NCI-H2081 treated with DMSO at 0.1 percent for 48 hours (cell line): ENCODE measurements at regions not wholly inside any gene's neighbourhood (a gene's known extent, or its start where the extent isn't known, plus 50 kb on each side); places are given as distances from the start of the nearest gene placed in this dataset.

Source experiments
- DNase-seq: peaks from one replicate; lab custom pipeline; 2025; lab: John Stamatoyannopoulos, UW

DNA sequence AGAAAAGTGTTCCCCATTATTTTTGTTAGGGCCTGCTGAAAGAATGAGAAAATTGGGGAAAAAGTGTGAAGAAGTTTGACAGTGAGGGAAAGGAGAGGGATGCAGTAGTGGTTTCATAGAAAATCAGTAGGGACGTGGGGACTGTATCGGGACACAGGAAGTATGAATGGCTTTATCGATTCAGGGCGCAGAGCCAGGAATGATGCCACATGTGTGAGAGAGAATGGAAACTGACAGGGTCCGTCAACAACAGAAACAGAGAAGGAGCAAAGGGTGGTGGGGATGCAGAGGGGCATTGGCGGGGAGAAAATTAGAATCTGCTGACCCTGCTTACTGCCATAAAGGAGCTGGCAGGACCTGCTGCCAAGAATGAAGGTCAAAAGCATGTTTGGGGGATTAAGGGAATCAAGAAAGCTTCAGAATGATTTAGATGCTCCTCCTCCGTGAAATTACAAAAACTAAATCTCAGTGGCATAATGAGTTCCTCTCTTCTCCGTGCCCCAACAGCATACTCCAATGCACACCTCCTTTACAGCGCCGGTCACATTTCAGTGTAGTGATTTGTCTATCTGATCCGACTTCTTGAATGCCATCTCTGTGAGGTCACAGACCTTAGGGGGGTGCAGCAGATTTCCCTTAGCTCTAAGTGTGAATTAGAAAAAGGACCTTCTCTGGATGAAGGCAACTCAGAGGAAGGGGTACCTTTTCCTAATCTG is 92.6 kb downstream of the EMP1 start:
- DNase-seq: no peak

DNA sequence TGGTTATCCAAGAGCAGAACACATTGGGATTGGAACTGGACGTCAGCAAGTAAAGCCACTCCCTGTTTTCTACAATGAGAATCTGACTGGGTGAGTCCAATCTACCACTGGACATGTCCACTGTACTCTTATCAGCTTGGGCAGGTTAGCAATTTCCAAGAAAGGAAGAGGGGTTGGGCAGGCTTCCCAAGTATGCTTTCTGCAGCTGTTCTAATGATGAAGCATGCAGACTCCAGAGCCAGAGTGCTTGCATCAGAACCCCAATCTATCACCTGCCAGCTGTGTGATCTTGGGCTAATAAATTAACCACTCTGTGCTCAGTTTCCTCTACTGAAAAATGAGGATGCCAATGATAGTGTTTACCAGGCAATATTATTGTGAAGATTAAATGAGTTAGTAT is 92.0 kb downstream of the EMP1 start:
- no peak for DNase-seq

DNA sequence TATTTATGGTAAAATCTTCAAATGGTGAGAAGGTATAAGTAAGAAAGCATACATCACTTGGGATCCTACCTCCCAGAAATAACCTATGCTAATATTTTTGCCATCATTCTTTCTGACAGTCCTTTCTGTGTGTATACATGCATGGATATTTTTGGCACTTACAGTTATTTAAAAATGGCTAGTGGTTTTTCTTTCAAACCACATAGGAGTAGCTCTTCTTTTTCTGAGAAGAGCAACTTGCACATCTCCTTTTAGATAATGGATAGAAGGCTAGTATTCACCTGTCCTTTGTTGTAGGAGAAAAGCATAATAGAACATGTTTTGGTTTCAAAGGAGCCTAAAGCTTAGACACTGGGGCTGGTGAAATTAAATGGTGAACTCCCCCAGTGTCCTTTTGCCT is 87.3 kb downstream of the EMP1 start:
- no peak for DNase-seq

DNA sequence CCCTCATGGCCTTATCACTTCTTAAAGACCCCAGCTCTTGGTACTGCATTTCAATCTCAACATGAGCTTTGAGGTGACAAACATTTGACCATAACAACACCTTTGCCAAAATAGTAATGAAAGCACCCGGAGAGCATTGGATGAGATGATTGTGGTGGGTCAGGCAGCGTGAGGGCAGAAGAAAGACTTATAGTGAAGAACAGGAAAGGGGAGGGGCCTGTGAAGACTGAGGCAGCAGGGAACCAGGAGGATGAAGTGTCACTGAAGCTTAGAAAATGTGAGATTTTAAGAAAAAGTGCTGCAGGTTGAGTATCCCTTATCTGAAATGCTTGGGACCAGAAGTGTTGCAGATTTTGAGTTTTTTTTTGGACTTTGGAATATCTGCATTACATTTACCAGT is 86.3 kb downstream of the EMP1 start:
- DNase-seq: no peak

DNA sequence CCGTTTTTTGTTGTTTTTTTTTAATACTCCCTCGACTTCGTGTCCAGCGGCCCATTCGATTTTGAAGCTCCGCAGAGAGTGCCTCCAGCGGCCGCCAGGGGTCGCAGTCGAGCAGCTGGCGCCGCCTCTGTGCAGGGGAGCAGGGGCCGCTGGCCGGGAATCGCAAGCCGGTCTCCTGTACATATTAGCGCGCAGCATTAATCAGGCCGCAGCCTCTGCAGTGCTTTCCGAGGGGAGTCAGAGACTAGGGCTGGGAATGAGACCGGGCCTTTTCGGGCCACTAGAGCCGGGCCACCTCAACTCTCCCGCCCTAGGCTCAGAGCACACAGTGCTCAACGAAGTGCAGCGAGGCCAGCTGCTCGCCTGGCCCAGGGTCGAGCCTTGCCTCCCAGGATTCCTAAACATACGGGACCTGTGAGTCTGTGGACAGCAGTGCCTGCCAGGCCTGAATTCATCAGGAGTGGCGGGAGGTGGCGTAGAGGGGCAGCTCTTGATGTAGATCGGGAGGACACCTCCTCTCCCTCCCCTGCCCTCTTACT is 81.8 kb downstream of the EMP1 start:
- DNase-seq: no peak

DNA sequence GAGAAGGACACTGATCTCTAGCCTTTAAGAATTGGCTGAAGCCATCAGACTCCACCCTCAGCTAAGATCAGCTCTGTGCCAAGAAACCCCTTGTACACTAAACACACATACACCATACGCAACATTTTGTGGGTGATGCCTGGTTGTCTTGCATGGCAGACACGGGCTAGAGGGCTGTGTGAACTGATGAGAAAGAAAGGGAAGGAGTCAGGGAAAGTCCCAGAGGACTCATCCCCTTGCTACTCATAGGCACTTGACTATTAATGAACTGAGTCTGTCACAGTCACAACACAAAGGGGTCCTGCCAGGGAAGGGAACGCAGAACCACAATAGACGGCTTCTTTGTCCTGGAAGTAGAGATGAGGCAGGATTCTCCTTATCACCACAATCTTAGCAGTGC is 80.8 kb downstream of the EMP1 start:
- no peak for DNase-seq

DNA sequence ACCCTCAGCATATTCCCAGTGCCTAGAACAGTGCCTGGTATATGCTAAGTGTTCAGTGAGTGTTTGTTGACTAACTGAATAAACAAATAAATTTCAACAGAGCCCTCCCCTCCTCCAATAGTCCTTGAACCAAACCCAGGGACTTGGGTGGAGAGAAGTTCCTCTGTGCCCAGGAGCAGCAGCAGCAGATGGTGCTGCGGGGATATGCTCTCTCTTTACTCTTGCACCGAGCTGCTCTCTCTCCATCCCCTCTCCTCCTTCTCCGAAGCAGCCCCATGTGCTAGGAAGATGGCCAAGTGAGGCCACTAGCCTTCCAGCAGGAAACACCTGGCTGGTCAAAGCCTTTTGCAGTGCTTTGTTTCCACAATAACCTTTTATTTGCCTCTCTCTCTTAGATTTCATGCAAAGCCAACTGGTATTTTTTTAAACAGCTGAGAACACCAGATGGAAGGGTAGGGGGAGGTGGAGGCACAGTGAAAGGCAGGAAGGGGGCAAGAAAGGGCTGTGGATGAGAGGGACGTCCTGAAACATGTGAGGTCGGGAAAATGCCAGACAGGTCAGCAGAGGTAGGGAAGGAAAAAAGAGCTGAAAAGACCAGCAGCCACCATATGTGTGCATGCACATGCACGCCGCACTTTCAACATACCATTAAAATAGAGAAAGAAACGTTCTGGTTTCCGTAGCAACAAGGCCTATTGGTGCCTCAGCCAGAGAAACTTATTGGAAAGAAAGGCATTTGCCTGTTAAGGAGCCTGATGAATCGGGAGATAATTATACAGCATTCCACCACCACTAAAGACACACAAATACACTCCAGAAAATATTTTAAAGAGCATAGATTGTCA is 78.9 kb downstream of the EMP1 start:
- no peak for DNase-seq

DNA sequence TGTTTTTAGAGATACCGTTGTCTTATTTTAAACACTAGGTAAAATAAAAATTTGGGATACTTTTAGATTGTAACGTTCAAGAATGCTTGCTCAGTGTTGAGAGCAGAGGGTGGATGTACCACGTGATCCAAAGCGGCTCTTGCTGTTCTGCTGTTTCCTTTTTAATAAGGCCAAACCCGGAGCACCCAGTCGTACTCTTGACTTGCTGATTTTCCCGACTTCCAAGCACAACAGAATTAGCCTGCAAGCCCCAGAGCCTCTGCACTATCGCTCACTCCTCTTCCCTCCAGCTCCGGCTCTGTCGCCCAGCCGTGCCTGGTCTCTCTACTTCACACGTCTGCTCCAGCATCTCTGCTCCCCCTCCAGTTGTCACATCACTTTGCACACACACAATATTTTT is 77.3 kb downstream of the EMP1 start:
- DNase-seq: no peak

DNA sequence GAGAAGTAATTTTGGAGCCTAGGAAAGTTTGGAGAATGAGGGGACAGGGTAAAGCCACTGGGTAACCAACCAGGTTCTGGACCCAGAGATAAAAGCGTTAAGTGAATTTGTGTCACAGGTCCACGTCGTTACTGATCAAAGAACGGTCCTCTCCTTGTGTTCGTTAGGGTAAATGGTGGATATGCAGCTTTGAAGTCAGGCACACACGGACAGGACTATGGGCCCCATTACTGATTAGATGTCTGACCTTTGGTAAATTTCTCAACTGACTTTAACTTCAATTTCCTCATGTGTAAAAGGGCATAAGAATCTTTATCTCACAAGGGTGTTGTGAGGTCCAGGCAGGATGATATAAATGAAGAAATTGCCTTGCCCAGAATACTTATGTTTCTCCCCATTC is 76.6 kb downstream of the EMP1 start:
- no peak for DNase-seq

DNA sequence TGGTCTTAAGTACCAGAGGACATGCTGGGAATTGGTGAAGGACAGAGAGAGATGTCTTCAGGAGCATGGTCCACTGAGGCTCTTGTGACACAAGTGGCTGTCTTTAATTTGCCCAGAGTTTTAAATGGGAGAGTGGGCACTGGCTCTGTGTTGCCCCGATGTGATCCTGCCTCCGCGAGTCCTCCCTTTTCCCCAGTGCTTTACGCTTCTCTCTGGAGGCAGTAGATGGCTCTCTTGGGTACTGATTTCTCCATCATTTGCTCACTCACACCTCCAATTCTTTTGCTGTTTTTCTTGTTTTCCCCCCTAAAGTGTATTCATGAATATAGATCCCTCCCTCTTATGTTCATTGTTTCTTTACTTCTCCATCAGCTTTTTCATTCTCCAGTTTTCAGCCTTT is 74.3 kb downstream of the EMP1 start:
- DNase-seq: no peak
